Liver (tissue), 8 donors: ENCODE measurements at regions not wholly inside any gene's neighbourhood (a gene's known extent, or its start where the extent isn't known, plus 50 kb on each side); places are given as distances from the start of the nearest gene placed in this dataset.

Source experiments
- DNase-seq: peaks from one replicate; pipeline ENCODE4 v3.0.0-alpha.2; 2017; ENCODE audit warnings: low spot score
- H3K27ac ChIP-seq, 2 donors: one replicate each; pipeline ENCODE4 v1.7.0; 2013; ENCODE audit warnings: inconsistent platforms in 2 of 2, low read length in 2 of 2, control low read depth in 1 of 2, low read depth in 1 of 2, mild to moderate bottlenecking in 1 of 2
- H3K27me3 ChIP-seq, 4 donors: one replicate each; pipeline versions ENCODE4 v1.6.1 to v1.7.0; 2013; ENCODE audit warnings: low read length in 3 of 4, inconsistent platforms in 1 of 4, mild to moderate bottlenecking in 1 of 4, moderate library complexity in 1 of 4; ENCODE audit not compliant: control insufficient read depth in 4 of 4, insufficient read depth in 4 of 4
- H3K36me3 ChIP-seq, 4 donors: one replicate each; pipeline versions ENCODE4 v1.6.1 to v1.7.0; 2013; ENCODE audit warnings: low read length in 3 of 4, mild to moderate bottlenecking in 3 of 4, low read depth in 1 of 4, moderate library complexity in 1 of 4; ENCODE audit not compliant: control insufficient read depth in 4 of 4, insufficient read depth in 3 of 4
- H3K4me1 ChIP-seq, 4 donors: one replicate each; pipeline versions ENCODE4 v1.6.1 to v1.7.0; 2013; ENCODE audit warnings: low read length in 3 of 4, mild to moderate bottlenecking in 3 of 4, moderate library complexity in 1 of 4; ENCODE audit not compliant: control insufficient read depth in 4 of 4, insufficient read depth in 4 of 4
- H3K4me3 ChIP-seq, 3 donors: one replicate each; pipeline versions ENCODE4 v1.6.1 to v1.7.0; 2013; ENCODE audit warnings: low read length in 3 of 3, control low read depth in 1 of 3, low read depth in 1 of 3, mild to moderate bottlenecking in 1 of 3
- H3K9ac ChIP-seq, 2 donors: one replicate each; pipeline ENCODE4 v1.7.0; 2013; ENCODE audit warnings: low read length in 2 of 2, mild to moderate bottlenecking in 2 of 2, moderate library complexity in 2 of 2, control low read depth in 1 of 2, low read depth in 1 of 2
- H3K9me3 ChIP-seq, 4 donors: one replicate each; pipeline versions ENCODE4 v1.6.1 to v1.7.0; 2013; ENCODE audit warnings: low read length in 3 of 4; ENCODE audit not compliant: control insufficient read depth in 4 of 4
- FOXA1 ChIP-seq: IDR thresholded peaks from 2 replicates; pipeline ENCODE4 v1.6.1; 2016; ENCODE audit warnings: antibody characterized with exemption
- FOXA2 ChIP-seq: IDR thresholded peaks from 2 replicates; pipeline ENCODE4 v1.6.1; 2016; ENCODE audit warnings: antibody characterized with exemption
- HNF4G ChIP-seq: IDR thresholded peaks from 2 replicates; pipeline ENCODE4 v1.6.1; 2016; ENCODE audit warnings: antibody characterized with exemption
- JUND ChIP-seq, 2 donors: IDR thresholded peaks; 2 replicates each; pipeline ENCODE4 v1.6.1; 2016; ENCODE audit warnings: antibody characterized with exemption in 2 of 2
- RAD21 ChIP-seq, 2 donors: IDR thresholded peaks; 2 replicates each; pipeline ENCODE4 v1.6.1; 2016; ENCODE audit warnings: antibody characterized with exemption in 2 of 2, mild to moderate bottlenecking in 2 of 2
- REST ChIP-seq: IDR thresholded peaks from 2 replicates; pipeline ENCODE4 v1.6.1; 2016; ENCODE audit warnings: antibody characterized with exemption, mild to moderate bottlenecking
- RXRA ChIP-seq, 2 donors: IDR thresholded peaks; 2 replicates each; pipeline ENCODE4 v1.6.1; 2017 to 2018; ENCODE audit warnings: antibody characterized with exemption in 2 of 2, mild to moderate bottlenecking in 1 of 2
- SP1 ChIP-seq: IDR thresholded peaks from 2 replicates; pipeline ENCODE4 v1.6.1; 2018; ENCODE audit warnings: antibody characterized with exemption, mild to moderate bottlenecking
- TAF1 ChIP-seq: conservative IDR thresholded peaks from 2 replicates; pipeline ENCODE4 v1.6.1; 2016; ENCODE audit warnings: antibody characterized with exemption, mild to moderate bottlenecking
- YY1 ChIP-seq: IDR thresholded peaks from 2 replicates; pipeline ENCODE4 v1.6.1; 2016; ENCODE audit warnings: antibody characterized with exemption, mild to moderate bottlenecking
- ZBTB33 ChIP-seq: IDR thresholded peaks from 2 replicates; pipeline ENCODE4 v1.6.1; 2016; ENCODE audit warnings: antibody characterized with exemption
- WGBS: extraction: QIAGEN DNeasy Blood & Tissue Kit; methylation state at CpG from one replicate; pipeline ENCODE4 v1.1.7; 2013; 5-methylcytosine and 5-hydroxymethylcytosine counted together
- TF ChIP-seq, protein P1 (sequence below): IDR thresholded peaks from 2 replicates; pipeline ENCODE4 v1.6.1; 2016; ENCODE audit warnings: antibody characterized with exemption
- TF ChIP-seq, protein P2 (sequence below): fragments of 150-350 bp; IDR thresholded peaks from 2 replicates; pipeline ENCODE4 v1.5.1; 2017; ENCODE audit warnings: improper control_type of control experiment, low read depth, low read length; ENCODE audit not compliant: missing input control
- donor health status: healthy.
- donor health status: healthy.
- donor health status: healthy.
- donor health status: healthy.
- donor health status: healthy.

GRCh38 chr5:116838011-116838536, 263.5 kb upstream of the SEMA6A start (continued):
- TF ChIP-seq, protein P1, sequence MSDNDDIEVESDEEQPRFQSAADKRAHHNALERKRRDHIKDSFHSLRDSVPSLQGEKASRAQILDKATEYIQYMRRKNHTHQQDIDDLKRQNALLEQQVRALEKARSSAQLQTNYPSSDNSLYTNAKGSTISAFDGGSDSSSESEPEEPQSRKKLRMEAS = no peak
- TF ChIP-seq SP1 = no peak
- TF ChIP-seq HNF4G = no peak
- TF ChIP-seq, protein P2, sequence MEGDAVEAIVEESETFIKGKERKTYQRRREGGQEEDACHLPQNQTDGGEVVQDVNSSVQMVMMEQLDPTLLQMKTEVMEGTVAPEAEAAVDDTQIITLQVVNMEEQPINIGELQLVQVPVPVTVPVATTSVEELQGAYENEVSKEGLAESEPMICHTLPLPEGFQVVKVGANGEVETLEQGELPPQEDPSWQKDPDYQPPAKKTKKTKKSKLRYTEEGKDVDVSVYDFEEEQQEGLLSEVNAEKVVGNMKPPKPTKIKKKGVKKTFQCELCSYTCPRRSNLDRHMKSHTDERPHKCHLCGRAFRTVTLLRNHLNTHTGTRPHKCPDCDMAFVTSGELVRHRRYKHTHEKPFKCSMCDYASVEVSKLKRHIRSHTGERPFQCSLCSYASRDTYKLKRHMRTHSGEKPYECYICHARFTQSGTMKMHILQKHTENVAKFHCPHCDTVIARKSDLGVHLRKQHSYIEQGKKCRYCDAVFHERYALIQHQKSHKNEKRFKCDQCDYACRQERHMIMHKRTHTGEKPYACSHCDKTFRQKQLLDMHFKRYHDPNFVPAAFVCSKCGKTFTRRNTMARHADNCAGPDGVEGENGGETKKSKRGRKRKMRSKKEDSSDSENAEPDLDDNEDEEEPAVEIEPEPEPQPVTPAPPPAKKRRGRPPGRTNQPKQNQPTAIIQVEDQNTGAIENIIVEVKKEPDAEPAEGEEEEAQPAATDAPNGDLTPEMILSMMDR = no peak

DNA sequence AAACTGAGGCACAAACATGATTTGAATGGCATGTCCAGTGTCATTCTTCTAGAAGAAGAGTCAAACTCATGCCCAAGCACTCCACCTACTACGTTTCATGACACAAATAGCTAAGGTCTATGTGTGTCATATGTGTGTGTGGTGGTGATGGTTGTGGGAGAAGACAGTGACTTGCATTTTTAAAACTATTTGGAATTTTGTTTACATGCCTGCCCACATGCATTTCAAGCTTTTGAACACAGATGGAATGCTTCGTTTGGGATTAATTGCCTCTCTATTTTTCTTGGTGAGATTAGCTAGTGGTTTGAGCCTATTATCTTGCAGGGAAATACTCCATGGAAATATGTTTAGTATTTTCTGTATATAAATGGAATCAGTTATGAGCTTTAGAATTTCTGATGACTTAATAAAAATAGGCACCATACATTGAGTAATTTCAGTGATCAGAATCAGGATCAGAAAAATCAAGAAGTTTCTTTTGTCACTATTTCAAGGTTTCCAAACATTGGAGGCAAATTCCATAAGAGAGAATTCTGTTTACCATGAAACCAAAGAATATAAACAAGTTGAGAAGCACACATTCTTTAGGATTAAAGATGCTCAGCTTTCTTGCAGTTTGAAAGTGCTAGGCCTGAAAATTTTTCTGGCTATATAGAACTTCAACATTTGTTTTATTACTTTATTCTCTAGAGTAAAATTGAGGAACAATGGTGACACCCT, 260.3 kb upstream of the SEMA6A start:
- Histone ChIP-seq H3K4me1 (peaks cover 0 to 2% (median 1%) of the 10 kb centered on the region in 4 donors), H3K36me3 (no peaks in the 10 kb centered on the region), H3K4me3 (no peak overlapping the region), H3K27ac (no peak overlapping the region), H3K9ac (no peak overlapping the region), H3K27me3 (peaks cover 0 to 2% (median 0%) of the 10 kb centered on the region in 4 donors), H3K9me3 (no peaks in the 10 kb centered on the region)
- TF ChIP-seq RAD21 (IDR thresholded peaks at IDR 0.05) (no peak), RXRA (IDR thresholded peaks at IDR 0.05) (no peak), HNF4G (no peak), YY1 (no peak), ZBTB33 (no peak), JUND (IDR thresholded peaks at IDR 0.05) (no peak), REST (no peak), TAF1 (no peak), FOXA2 (no peak), FOXA1 (no peak)
- TF ChIP-seq, protein P1 = no peak
- TF ChIP-seq, protein P2 = no peak
- no peak for DNase-seq
- WGBS = 50% methylated on average over 2 of the region's 2 CpGs
